ENCODE measurements at regions not wholly inside any gene's neighbourhood (a gene's known extent, or its start where the extent isn't known, plus 50 kb on each side); places are given as distances from the start of the nearest gene placed in this dataset.
A peak's percentile ranks its signal among the peaks of the same experiment; 100 is the strongest.

DNA sequence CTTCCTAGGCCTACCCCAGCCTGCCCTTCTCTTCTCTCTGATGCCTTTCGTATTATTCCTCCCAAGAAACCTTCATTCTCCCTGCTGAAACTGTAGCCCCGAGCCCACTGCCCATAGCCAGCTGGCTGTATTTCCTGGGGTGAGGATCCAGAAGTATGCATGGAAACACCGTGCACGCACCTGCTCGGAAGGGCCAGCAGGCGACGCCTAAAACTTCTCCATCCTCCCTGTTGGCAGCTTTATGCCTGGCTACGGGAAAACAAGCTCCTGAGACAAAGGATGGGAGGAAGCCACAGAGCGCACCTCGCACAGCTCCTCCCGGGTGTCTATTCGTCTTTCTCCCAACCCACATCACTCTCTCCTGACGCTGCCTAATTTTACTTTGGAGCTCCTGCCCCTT, 69.0 kb upstream of the CAPRIN2 start:
- H3K27me3 Mint-ChIP-seq = peaks cover 46% of the 10 kb centered on the region
- no peak for DNase-seq
- H3K36me3 Mint-ChIP-seq (ENCODE audit: low read depth) = no peaks in the 10 kb centered on the region
- H3K4me3 Mint-ChIP-seq = no peak overlapping the region
- POLR2A ChIA-PET = no interaction called here
- CTCF ChIA-PET = interaction anchor here (0.6 to 1.9 kb wide), 2 partner anchors 16 to 581 kb away, joined by 3 to 5 read pairs; no protein-coding TSS in a partner anchor
- H3K27ac Mint-ChIP-seq = no peak overlapping the region
- H3K9me3 Mint-ChIP-seq = no peaks in the 10 kb centered on the region
- H3K4me1 Mint-ChIP-seq = peaks cover 19% of the 10 kb centered on the region

DNA sequence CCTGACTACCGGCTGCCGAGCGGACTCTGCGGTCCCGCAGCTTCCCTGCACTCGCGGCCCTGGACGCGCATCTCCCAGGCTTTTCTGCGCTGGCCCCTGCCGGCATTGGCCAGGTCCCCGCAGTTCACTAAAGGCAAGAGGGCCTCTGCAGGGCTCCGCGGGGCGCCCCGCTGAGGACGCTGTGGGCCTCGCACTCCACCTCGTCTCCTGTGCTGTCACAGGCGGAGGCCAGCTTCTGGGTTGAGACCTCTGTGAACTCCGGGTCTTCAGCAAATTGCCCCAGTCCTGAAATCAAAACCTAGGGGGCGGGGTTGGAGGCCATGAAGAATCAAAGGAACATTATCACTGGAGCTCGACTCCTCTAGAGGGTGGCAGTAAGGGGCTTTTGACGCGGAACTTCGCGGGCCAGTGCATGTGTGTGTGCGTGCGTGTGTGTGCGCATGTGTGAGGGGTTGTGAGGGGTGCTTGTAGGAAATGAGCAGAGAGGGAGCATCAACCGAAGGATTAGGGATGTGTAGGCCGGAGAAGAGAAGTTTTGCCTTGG, 68.5 kb upstream of the CAPRIN2 start:
- Mint-ChIP-seq H3K9me3 (no peaks in the 10 kb centered on the region), H3K36me3 (ENCODE audit: low read depth) (no peaks in the 10 kb centered on the region), H3K27me3 (peaks cover 51% of the 10 kb centered on the region), H3K4me1 (peaks cover 19% of the 10 kb centered on the region), H3K4me3 (peak overlapping the region; percentile 71), H3K27ac (no peak overlapping the region)
- ChIA-PET POLR2A (no interaction called here), CTCF (interaction anchor here (1.9 kb wide), 1 partner anchor 16 kb away, joined by 5 read pairs; no protein-coding TSS in a partner anchor)
- peak; percentile 31 for DNase-seq

DNA sequence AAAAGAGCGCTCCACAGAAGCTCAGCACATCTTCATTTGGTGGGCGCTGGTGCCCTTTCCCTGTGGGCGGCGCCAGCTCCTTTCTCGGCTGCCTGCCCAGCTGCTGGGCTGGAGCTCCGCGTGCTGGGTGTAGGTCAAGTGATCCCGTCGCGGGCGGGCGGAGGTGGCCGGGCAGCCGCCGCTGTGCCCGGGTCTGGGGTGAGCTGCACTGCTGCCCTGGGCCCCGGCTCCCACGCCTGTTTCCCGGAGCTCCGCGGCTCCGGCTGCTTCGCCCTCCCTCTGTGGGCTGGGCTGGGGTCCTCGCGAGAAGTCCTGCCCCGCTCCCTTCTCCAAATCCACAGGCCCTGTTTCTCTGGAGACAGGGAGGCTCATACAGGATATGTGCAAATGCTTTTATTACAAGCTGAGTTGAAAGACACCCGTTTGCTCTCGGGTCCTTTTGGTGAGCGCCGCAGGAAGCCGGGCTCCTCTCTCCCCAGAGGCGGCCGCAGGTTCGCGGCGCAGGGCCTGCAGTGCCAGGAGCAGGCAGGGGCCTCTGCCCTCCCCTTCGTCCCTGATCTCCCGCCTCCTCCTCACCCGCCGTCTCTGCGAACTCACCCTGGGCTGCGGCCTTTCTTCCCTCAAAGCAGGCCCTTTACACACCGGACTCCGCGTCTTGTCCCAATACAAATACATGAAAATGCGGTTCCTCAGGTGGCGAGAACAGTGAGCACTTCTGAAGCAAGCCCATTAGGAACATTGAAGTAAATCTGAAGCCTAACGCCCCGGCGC, 67.8 kb upstream of the CAPRIN2 start:
- Mint-ChIP-seq H3K27me3 (peaks cover 51% of the 10 kb centered on the region), H3K36me3 (ENCODE audit: low read depth) (no peaks in the 10 kb centered on the region), H3K4me1 (peaks cover 19% of the 10 kb centered on the region), H3K27ac (no peak overlapping the region), H3K9me3 (no peaks in the 10 kb centered on the region), H3K4me3 (peak overlapping the region; percentile 71)
- ChIA-PET CTCF (interaction anchor here (0.6 to 1.9 kb wide), 3 partner anchors 15 to 1457 kb away, joined by 3 to 5 read pairs (median 3); no protein-coding TSS in a partner anchor), POLR2A (interaction anchor here (0.7 kb wide), 1 partner anchor 740 kb away, joined by 3 read pairs; no protein-coding TSS in a partner anchor)
- peak; percentile 38 for DNase-seq

GRCh38 chr12:30820406-30820946, 65.7 kb upstream of the CAPRIN2 start:
- Mint-ChIP-seq H3K27ac (no peak overlapping the region), H3K4me3 (no peak overlapping the region), H3K9me3 (no peaks in the 10 kb centered on the region), H3K36me3 (ENCODE audit: low read depth) (no peaks in the 10 kb centered on the region), H3K4me1 (peaks cover 19% of the 10 kb centered on the region), H3K27me3 (peaks cover 56% of the 10 kb centered on the region)
- no peak for DNase-seq
- POLR2A ChIA-PET = no interaction called here
- CTCF ChIA-PET = no interaction called here

DNA sequence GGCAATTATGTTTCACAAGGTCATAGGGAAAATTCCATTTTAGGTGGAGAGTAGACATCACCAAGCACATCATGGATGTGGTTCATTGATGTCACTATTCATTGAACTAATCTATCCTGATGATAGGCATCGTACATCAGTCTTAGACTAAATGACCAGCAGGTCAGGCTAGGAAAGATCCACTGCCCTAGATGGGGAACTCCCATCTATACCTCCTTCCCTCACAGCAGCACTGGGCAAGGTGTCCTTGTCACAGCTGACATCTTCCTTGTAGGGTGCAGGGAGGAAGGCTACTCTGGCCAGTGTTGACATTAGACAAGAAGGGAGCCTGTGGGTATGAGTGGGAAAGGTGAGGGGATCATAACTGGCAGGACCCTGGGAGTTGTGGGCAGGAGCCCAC, 63.8 kb upstream of the CAPRIN2 start:
- Mint-ChIP-seq H3K36me3 (ENCODE audit: low read depth) (no peaks in the 10 kb centered on the region), H3K4me1 (peaks cover 14% of the 10 kb centered on the region), H3K9me3 (no peaks in the 10 kb centered on the region), H3K27ac (no peak overlapping the region), H3K27me3 (peaks cover 46% of the 10 kb centered on the region), H3K4me3 (no peak overlapping the region)
- no peak for DNase-seq
- ChIA-PET CTCF (no interaction called here), POLR2A (no interaction called here)

GRCh38 chr12:30816742-30817465, 62.2 kb upstream of the CAPRIN2 start:
- no peaks in the 10 kb centered on the region for H3K9me3 Mint-ChIP-seq
- ChIA-PET CTCF (no interaction called here), POLR2A (no interaction called here)
- peaks cover 44% of the 10 kb centered on the region for H3K27me3 Mint-ChIP-seq
- no peak overlapping the region for H3K4me3 Mint-ChIP-seq
- H3K4me1 Mint-ChIP-seq = peaks cover 3% of the 10 kb centered on the region
- H3K27ac Mint-ChIP-seq = no peak overlapping the region
- no peaks in the 10 kb centered on the region for H3K36me3 Mint-ChIP-seq (ENCODE audit: low read depth)
- DNase-seq = no peak

DNA sequence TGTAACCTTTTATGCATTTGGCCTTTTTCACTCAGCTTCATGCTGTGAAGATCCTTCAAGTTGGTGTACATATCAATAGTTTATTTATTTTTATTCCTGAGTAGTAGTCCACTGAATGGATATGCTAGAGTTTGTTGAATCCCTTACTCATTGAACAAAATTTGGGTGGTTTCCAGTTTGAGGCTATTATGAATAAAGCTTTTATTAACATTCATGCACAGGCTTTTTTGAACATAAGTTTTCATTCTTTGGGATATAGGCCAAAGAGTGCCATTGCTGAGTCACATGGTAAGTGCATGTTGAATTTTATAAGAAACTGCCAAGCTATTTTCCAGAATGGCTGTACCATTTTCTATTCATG, 59.5 kb upstream of the CAPRIN2 start:
- no peak for DNase-seq
- POLR2A ChIA-PET = no interaction called here
- Mint-ChIP-seq H3K4me3 (no peak overlapping the region), H3K27me3 (peaks cover 31% of the 10 kb centered on the region), H3K27ac (no peak overlapping the region), H3K4me1 (no peaks in the 10 kb centered on the region), H3K36me3 (ENCODE audit: low read depth) (no peaks in the 10 kb centered on the region), H3K9me3 (no peaks in the 10 kb centered on the region)
- CTCF ChIA-PET = interaction anchor here (0.9 kb wide), 1 partner anchor 1294 kb away, joined by 3 read pairs; no protein-coding TSS in a partner anchor

DNA sequence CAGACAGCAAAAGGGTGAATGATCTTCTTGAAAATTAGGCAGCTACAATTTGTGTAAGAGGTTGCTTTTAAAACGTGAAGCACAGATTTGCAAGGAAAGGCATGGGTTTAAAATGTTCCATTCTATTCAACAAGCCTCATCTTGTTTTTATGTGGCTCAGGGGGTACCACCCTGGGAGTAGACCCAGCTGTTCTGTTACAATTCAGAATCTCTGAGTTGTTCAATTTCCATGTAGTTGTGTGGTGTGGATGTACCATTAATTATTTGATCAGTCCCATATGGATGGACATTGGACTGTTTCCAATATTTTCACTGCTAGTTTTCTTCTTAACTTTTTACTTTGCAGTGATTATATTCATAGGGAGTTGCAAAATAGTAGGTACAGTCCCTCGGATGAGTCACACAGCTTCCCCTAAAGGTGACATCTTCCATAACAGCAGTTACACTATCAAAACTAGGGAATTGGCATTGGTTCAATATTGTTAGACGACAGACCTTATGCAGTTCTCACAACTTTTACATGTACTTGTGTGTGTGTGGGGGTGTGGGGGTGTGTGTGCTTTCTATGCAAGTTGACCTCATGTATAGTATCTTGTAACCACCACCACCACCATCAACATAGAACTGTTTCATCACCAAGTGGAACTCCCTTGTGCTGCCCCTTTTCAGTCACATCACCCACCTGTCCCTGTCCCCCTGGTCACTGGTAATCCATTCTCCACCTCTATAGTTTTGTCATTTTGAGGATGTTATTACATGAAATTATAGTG, 59.0 kb upstream of the CAPRIN2 start:
- POLR2A ChIA-PET = no interaction called here
- no peak for DNase-seq
- CTCF ChIA-PET = no interaction called here
- H3K4me3 Mint-ChIP-seq = no peak overlapping the region
- H3K27ac Mint-ChIP-seq = no peak overlapping the region
- no peaks in the 10 kb centered on the region for H3K9me3 Mint-ChIP-seq
- peaks cover 26% of the 10 kb centered on the region for H3K27me3 Mint-ChIP-seq
- H3K4me1 Mint-ChIP-seq = no peaks in the 10 kb centered on the region
- H3K36me3 Mint-ChIP-seq (ENCODE audit: low read depth) = no peaks in the 10 kb centered on the region

GRCh38 chr12:30811966-30812365, 57.2 kb upstream of the CAPRIN2 start:
- no peaks in the 10 kb centered on the region for H3K4me1 Mint-ChIP-seq

DNA sequence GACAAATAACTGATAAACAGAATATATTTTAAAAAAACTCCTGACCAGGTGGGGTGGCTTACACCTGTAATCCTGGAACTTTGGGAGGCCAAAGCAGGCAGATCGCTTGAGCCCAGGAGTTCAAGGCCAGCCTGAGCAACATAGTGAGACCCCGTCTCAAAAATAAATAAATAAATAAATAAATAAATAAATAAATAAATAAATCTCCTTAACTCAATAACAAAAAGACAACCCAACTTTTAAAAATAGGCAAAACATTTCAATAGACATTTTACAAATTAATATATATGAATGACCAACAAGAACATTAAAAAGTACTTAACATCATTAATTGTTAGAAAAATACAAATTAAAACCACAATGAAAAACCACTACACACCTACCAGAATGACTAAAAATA, 56.2 kb upstream of the CAPRIN2 start:
- Mint-ChIP-seq H3K4me1 (no peaks in the 10 kb centered on the region), H3K27ac (no peak overlapping the region), H3K36me3 (ENCODE audit: low read depth) (no peaks in the 10 kb centered on the region), H3K4me3 (no peak overlapping the region), H3K9me3 (no peaks in the 10 kb centered on the region), H3K27me3 (peaks cover 25% of the 10 kb centered on the region)
- POLR2A ChIA-PET = no interaction called here
- DNase-seq = no peak
- CTCF ChIA-PET = interaction anchor here (0.7 kb wide), 1 partner anchor 1257 kb away, joined by 3 read pairs; no protein-coding TSS in a partner anchor

More at GRCh38 chr12:30811966-30812365, 57.2 kb upstream of the CAPRIN2 start:
- Mint-ChIP-seq H3K4me3 (no peak overlapping the region), H3K27ac (no peak overlapping the region), H3K27me3 (peaks cover 25% of the 10 kb centered on the region), H3K36me3 (ENCODE audit: low read depth) (no peaks in the 10 kb centered on the region), H3K9me3 (no peaks in the 10 kb centered on the region)
- DNase-seq = no peak
- ChIA-PET POLR2A (no interaction called here), CTCF (interaction anchor here (0.7 kb wide), 1 partner anchor 44 kb away, joined by 3 read pairs; no protein-coding TSS in a partner anchor)

DNA sequence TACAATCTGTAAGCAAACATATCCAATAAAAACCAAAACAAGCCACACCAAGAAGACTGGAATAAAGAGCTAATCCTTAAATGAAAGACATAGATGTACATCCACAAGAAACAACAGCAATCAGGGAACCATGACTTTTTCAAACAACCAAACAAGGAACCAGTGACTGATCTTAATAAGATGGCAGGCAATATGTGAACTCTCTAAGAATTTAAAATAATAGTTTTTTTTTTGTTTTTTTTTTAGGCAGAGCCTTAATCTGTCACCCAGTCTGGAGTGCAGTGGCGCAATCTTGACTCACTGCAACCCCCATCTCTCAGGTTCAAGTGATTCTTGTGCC, 52.9 kb upstream of the CAPRIN2 start:
- no peak for DNase-seq
- Mint-ChIP-seq H3K27ac (no peak overlapping the region), H3K9me3 (no peaks in the 10 kb centered on the region), H3K27me3 (peaks cover 20% of the 10 kb centered on the region), H3K4me1 (no peaks in the 10 kb centered on the region), H3K36me3 (ENCODE audit: low read depth) (no peaks in the 10 kb centered on the region), H3K4me3 (no peak overlapping the region)
- ChIA-PET POLR2A (no interaction called here), CTCF (interaction anchor here (0.6 to 2.4 kb wide), 10 partner anchors 10 to 1288 kb away, joined by 3 to 10 read pairs (median 3); partner anchors contain the start of gene CAPRIN2)

- no peak overlapping the region for H3K27ac Mint-ChIP-seq
- DNase-seq = peak; percentile 24
- ChIA-PET CTCF (interaction anchor here (1.3 to 2.4 kb wide), 8 partner anchors 9 to 1287 kb away, joined by 3 to 10 read pairs (median 4); partner anchors contain the start of gene CAPRIN2), POLR2A (interaction anchor here (0.6 kb wide), 1 partner anchor 694 kb away, joined by 3 read pairs; no protein-coding TSS in a partner anchor)
- no peaks in the 10 kb centered on the region for H3K36me3 Mint-ChIP-seq (ENCODE audit: low read depth)
- no peak overlapping the region for H3K4me3 Mint-ChIP-seq
- H3K9me3 Mint-ChIP-seq = no peaks in the 10 kb centered on the region
- H3K4me1 Mint-ChIP-seq = no peaks in the 10 kb centered on the region
- H3K27me3 Mint-ChIP-seq = peaks cover 20% of the 10 kb centered on the region
Measured at GRCh38 chr12:30806989-30807694, 52.4 kb upstream of the CAPRIN2 start.

All from activated CD4-positive, alpha-beta memory T cell treated with anti-CD3 and anti-CD28 coated beads, Interleukin-2, amount 10 ng/mL, durations not matched to agents 7 days and 5 days (primary cell).